GM12878 (cell line): ENCODE measurements at regions not wholly inside any gene's neighbourhood (a gene's known extent, or its start where the extent isn't known, plus 50 kb on each side); places are given as distances from the start of the nearest gene placed in this dataset.

Source experiments
- ATAC-seq: fragments of 200-7000 bp; cut with Tn5 transposase; 3 replicates; pipeline ENCODE4 v1.9.1; 2020; ENCODE audit warnings: mild to moderate bottlenecking, moderate library complexity
- BruUV-seq: library from RNA; stranded (reverse); fragments of 400-500 nt; replicated peaks from 2 replicates; lab custom pipeline; 2021; lab: Mats Ljungman, UMichigan
- CTCF ChIA-PET: fragments of 300-600 bp; sonication (Branson Sonifier 250); formaldehyde crosslinking; extraction: SDS; loops from one replicate; lab custom pipeline; 2021; ENCODE audit warnings: inconsistent platforms; lab: Yijun Ruan, JAX
- POLR2A ChIA-PET: fragments of 350-600 bp; formaldehyde crosslinking; extraction: SDS; loops from one replicate; lab custom pipeline; 2021; ENCODE audit warnings: inconsistent platforms; lab: Charles Lee
- RAD21 ChIA-PET: fragments of 300-600 bp; sonication (Branson Sonifier 250); formaldehyde crosslinking; loops from one replicate; lab custom pipeline; 2023; ENCODE audit warnings: antibody characterized with exemption; ENCODE audit not compliant: unreplicated experiment; lab: Charles Lee
- SMC1A ChIA-PET: fragments of 300-600 bp; sonication (Branson Sonifier 250); formaldehyde crosslinking; loops from one replicate; lab custom pipeline; 2023; ENCODE audit not compliant: unreplicated experiment, uncharacterized antibody; lab: Charles Lee
- DNase-seq: peaks from one replicate; pipeline ENCODE4 v3.0.0-alpha.2; 2011; ENCODE audit warnings: low read depth, low spot score
- FAIRE-seq: peaks from 3 replicates; lab custom pipeline; 2011; peaks lifted over from hg19 to GRCh38; lab: Jason Lieb, UNC
- H2AFZ ChIP-seq: 2 replicates; pipeline ENCODE4 v1.6.0; 2011; ENCODE audit warnings: low read depth, low read length, control low read depth; ENCODE audit not compliant: control insufficient read depth
- H3K27ac ChIP-seq: 2 replicates; pipeline ENCODE4 v1.5.1; 2011; ENCODE audit warnings: control low read depth; ENCODE audit not compliant: control insufficient read depth, insufficient read depth
- H3K27me3 ChIP-seq, 2 experiments: replicated peaks in 1 of 2; 2 replicates each; pipeline versions ENCODE4 v1.6.0 to v1.6.1; 2011; ENCODE audit warnings: low read length in 1 of 2; ENCODE audit not compliant: control insufficient read depth in 2 of 2, insufficient read depth in 2 of 2
- H3K36me3 ChIP-seq, 2 experiments: 2 replicates each; pipeline ENCODE4 v1.5.1; 2011; ENCODE audit warnings: low read length in 1 of 2; ENCODE audit not compliant: control insufficient read depth in 2 of 2, insufficient read depth in 2 of 2
- H3K4me1 ChIP-seq: 2 replicates; pipeline ENCODE4 v1.6.1; 2011; ENCODE audit warnings: mild to moderate bottlenecking, low read length, moderate library complexity, mixed read lengths; ENCODE audit not compliant: control insufficient read depth, insufficient read depth
- H3K4me2 ChIP-seq: 2 replicates; pipeline ENCODE4 v1.6.0; 2011; ENCODE audit warnings: control low read depth; ENCODE audit not compliant: control insufficient read depth, insufficient read depth
- H3K4me3 ChIP-seq: fragments of 200-600 bp; sonication (generic); 2 replicates; pipeline ENCODE4 v1.5.1; 2016
- H3K79me2 ChIP-seq: 2 replicates; pipeline ENCODE4 v1.6.0; 2011; ENCODE audit warnings: low read length; ENCODE audit not compliant: control insufficient read depth, insufficient read depth
- H3K9ac ChIP-seq: 2 replicates; pipeline ENCODE4 v1.8.0; 2011; ENCODE audit warnings: low read length, control low read depth, mixed read lengths; ENCODE audit not compliant: control insufficient read depth, insufficient read depth
- H3K9me3 ChIP-seq: replicated peaks from 3 replicates; pipeline ENCODE4 v1.5.1; 2011; ENCODE audit warnings: mild to moderate bottlenecking, low read length; ENCODE audit not compliant: control insufficient read depth, insufficient read depth
- H4K20me1 ChIP-seq: 2 replicates; pipeline ENCODE4 v1.6.0; 2011; ENCODE audit not compliant: control insufficient read depth, insufficient read depth
- ATF2 ChIP-seq: IDR thresholded peaks from 2 replicates; pipeline ENCODE4 v1.6.1; 2012; ENCODE audit warnings: low read length, inconsistent platforms
- BHLHE40 ChIP-seq, 2 experiments: fragments of 450-650 bp in 1 of 2; IDR thresholded peaks; 2 replicates each; pipeline ENCODE4 v1.6.1; 2011 to 2017; ENCODE audit warnings: low read depth in 2 of 2, borderline replicate concordance in 1 of 2, improper control_type of control experiment in 1 of 2, low read length in 1 of 2, mild to moderate bottlenecking in 1 of 2
- MEF2B ChIP-seq: fragments of 450-650 bp; IDR thresholded peaks from 2 replicates; pipeline ENCODE4 v1.6.1; 2018; ENCODE audit warnings: mild to moderate bottlenecking, moderate library complexity; ENCODE audit not compliant: partially characterized antibody, poor library complexity, severe bottlenecking
- NFYB ChIP-seq: IDR thresholded peaks from 2 replicates; pipeline ENCODE4 v1.6.1; 2011; ENCODE audit warnings: low read depth, mild to moderate bottlenecking, low read length, improper control_type of control experiment, moderate library complexity; ENCODE audit not compliant: insufficient read depth
- PAX8 ChIP-seq: fragments of 450-650 bp; IDR thresholded peaks from 2 replicates; pipeline ENCODE4 v1.6.1; 2017; ENCODE audit warnings: mild to moderate bottlenecking, moderate library complexity
- RAD21 ChIP-seq: IDR thresholded peaks from 2 replicates; pipeline ENCODE4 v1.6.1; 2011; ENCODE audit warnings: mild to moderate bottlenecking, low read depth, low read length, moderate library complexity; ENCODE audit not compliant: insufficient read depth
- STAT1 ChIP-seq: fragments of 450-650 bp; conservative IDR thresholded peaks from 2 replicates; pipeline ENCODE4 v1.6.1; 2014; ENCODE audit warnings: antibody characterized with exemption, mild to moderate bottlenecking
- TCF3 ChIP-seq: IDR thresholded peaks from 2 replicates; pipeline ENCODE4 v1.6.1; 2012; ENCODE audit warnings: low read depth, mild to moderate bottlenecking, low read length, borderline replicate concordance; ENCODE audit not compliant: insufficient read depth
- ZSCAN29 ChIP-seq: fragments of 450-650 bp; IDR thresholded peaks from 2 replicates; pipeline ENCODE4 v1.6.1; 2017; ENCODE audit warnings: mild to moderate bottlenecking, moderate library complexity
- WGBS: methylation state at CpG from one replicate; pipeline ENCODE4 v1.1.6; 2016; ENCODE audit warnings: low lambda C conversion rate; ENCODE audit not compliant: insufficient replicate concordance, insufficient coverage; ENCODE audit errors: missing lambda C conversion rate; 5-methylcytosine and 5-hydroxymethylcytosine counted together
- in situ Hi-C: fragments of 300-500 bp; cut with MboI; formaldehyde crosslinking; loops from 9 replicates; pipeline ENCODE4 v1.14.3; 2018; ENCODE audit warnings: mixed read lengths
- intact Hi-C: fragments of 100-400 bp; cut with micrococcal nuclease; formaldehyde crosslinking; loops from one replicate; pipeline ENCODE4 v1.14.2; 2022; ENCODE audit not compliant: unreplicated experiment
- TF ChIP-seq, protein P1 (sequence below): IDR thresholded peaks from 2 replicates; pipeline ENCODE4 v1.6.1; 2012; ENCODE audit warnings: improper control_type of control experiment, low read depth, low read length; ENCODE audit not compliant: insufficient replicate concordance
- TF ChIP-seq, protein P2 (sequence below): IDR thresholded peaks from 2 replicates; pipeline ENCODE4 v1.6.1; 2012; ENCODE audit warnings: low read depth, low read length, improper control_type of control experiment

DNA sequence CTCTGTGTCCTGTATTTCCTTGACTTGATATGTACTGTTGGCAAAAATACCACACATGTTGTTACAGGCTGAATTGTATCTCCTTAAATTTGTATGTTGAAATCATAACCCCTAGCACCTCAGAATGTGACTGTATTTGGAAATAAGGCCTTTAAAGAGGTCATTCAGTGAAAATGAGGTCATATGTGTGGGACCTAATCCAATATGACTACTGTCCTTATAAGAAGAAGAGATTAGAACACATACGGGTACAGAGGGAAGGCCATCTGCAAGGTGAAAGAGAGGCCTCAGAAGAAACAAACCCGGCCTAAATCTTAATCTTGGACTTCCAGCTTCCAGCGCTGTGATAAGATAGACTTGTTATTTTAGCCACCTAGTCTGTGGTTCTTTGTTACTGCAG lies 202.5 kb downstream of the NUFIP1 start:
- H3K4me1 ChIP-seq: no peaks in the 10 kb centered on the region
- no peaks in the 10 kb centered on the region for H3K36me3 ChIP-seq
- no peak for ATAC-seq
- no peak for FAIRE-seq
- WGBS: 68% methylated on average over 3 of the region's 3 CpGs
- ChIA-PET CTCF (no interaction called here), RAD21 (no interaction called here), POLR2A (no interaction called here), SMC1A (interaction anchor here (2.2 kb wide), 1 partner anchor 10 kb away, joined by 5 read pairs; no protein-coding TSS in a partner anchor)
- DNase-seq: no peak
- no peak for TF ChIP-seq MEF2B
- no peak for TF ChIP-seq STAT1
- no peak for TF ChIP-seq TCF3
- no peak for TF ChIP-seq ZSCAN29
- no peak for TF ChIP-seq ATF2
- no peak for TF ChIP-seq PAX8
- no peak for TF ChIP-seq RAD21
- TF ChIP-seq BHLHE40 (IDR thresholded peaks at IDR 0.05; ENCODE audit: borderline replicate concordance in 1 of 2, low read depth in 2 of 2, low read length in 1 of 2): no peak
- TF ChIP-seq NFYB: no peak
- TF ChIP-seq, protein P1, sequence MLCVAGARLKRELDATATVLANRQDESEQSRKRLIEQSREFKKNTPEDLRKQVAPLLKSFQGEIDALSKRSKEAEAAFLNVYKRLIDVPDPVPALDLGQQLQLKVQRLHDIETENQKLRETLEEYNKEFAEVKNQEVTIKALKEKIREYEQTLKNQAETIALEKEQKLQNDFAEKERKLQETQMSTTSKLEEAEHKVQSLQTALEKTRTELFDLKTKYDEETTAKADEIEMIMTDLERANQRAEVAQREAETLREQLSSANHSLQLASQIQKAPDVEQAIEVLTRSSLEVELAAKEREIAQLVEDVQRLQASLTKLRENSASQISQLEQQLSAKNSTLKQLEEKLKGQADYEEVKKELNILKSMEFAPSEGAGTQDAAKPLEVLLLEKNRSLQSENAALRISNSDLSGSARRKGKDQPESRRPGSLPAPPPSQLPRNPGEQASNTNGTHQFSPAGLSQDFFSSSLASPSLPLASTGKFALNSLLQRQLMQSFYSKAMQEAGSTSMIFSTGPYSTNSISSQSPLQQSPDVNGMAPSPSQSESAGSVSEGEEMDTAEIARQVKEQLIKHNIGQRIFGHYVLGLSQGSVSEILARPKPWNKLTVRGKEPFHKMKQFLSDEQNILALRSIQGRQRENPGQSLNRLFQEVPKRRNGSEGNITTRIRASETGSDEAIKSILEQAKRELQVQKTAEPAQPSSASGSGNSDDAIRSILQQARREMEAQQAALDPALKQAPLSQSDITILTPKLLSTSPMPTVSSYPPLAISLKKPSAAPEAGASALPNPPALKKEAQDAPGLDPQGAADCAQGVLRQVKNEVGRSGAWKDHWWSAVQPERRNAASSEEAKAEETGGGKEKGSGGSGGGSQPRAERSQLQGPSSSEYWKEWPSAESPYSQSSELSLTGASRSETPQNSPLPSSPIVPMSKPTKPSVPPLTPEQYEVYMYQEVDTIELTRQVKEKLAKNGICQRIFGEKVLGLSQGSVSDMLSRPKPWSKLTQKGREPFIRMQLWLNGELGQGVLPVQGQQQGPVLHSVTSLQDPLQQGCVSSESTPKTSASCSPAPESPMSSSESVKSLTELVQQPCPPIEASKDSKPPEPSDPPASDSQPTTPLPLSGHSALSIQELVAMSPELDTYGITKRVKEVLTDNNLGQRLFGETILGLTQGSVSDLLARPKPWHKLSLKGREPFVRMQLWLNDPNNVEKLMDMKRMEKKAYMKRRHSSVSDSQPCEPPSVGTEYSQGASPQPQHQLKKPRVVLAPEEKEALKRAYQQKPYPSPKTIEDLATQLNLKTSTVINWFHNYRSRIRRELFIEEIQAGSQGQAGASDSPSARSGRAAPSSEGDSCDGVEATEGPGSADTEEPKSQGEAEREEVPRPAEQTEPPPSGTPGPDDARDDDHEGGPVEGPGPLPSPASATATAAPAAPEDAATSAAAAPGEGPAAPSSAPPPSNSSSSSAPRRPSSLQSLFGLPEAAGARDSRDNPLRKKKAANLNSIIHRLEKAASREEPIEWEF: no peak
- TF ChIP-seq, protein P2, sequence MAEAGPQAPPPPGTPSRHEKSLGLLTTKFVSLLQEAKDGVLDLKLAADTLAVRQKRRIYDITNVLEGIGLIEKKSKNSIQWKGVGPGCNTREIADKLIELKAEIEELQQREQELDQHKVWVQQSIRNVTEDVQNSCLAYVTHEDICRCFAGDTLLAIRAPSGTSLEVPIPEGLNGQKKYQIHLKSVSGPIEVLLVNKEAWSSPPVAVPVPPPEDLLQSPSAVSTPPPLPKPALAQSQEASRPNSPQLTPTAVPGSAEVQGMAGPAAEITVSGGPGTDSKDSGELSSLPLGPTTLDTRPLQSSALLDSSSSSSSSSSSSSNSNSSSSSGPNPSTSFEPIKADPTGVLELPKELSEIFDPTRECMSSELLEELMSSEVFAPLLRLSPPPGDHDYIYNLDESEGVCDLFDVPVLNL: no peak
- H3K4me2 ChIP-seq: no peak overlapping the region
- H3K27ac ChIP-seq: no peak overlapping the region
- H3K79me2 ChIP-seq: no peaks in the 10 kb centered on the region
- intact Hi-C loops (no loop called here), in situ Hi-C loops (no loop called here)
- H3K27me3 ChIP-seq: no peaks in the 10 kb centered on the region
- H4K20me1 ChIP-seq: no peaks in the 10 kb centered on the region
- no peaks in the 10 kb centered on the region; the same call in 2 of the 3 replicates for H3K9me3 ChIP-seq
- no peak overlapping the region for H2AFZ ChIP-seq
- BruUV-seq: no TSS peak
- H3K4me3 ChIP-seq: no peak overlapping the region
- no peak overlapping the region for H3K9ac ChIP-seq
